HepG2 (cell line): ENCODE measurements at regions not wholly inside any gene's neighbourhood (a gene's known extent, or its start where the extent isn't known, plus 50 kb on each side); places are given as distances from the start of the nearest gene placed in this dataset.
"Not testable (repeated sequence)": the region's sequence is repeated elsewhere in the genome, so short reads cannot be mapped to it uniquely, and the experiment has no call there.

Source experiments
- ATAC-seq: fragments of 200-7000 bp; cut with Tn5 transposase; 3 replicates; pipeline ENCODE4 v1.9.1; 2020; ENCODE audit warnings: mild to moderate bottlenecking, moderate library complexity
- BruUV-seq: library from RNA; stranded (reverse); fragments of 400-500 nt; replicated peaks from 2 replicates; lab custom pipeline; 2021; lab: Mats Ljungman, UMichigan
- CTCF ChIA-PET: fragments of 300-600 bp; formaldehyde crosslinking; extraction: SDS; loops from one replicate; lab custom pipeline; 2021; ENCODE audit warnings: low total read pairs, inconsistent platforms, low intra/inter-chr PET ratio; lab: Yijun Ruan, JAX
- POLR2A ChIA-PET: fragments of 350-600 bp; sonication (Branson Sonifier 250); formaldehyde crosslinking; loops from one replicate; lab custom pipeline; 2020; ENCODE audit warnings: antibody characterized with exemption, inconsistent platforms; lab: Yijun Ruan, JAX
- DNase-seq: peaks from one replicate; pipeline ENCODE4 v3.0.0-alpha.2; 2015; ENCODE audit warnings: low spot score
- FAIRE-seq: peaks from 3 replicates; lab custom pipeline; 2011; peaks lifted over from hg19 to GRCh38; lab: Jason Lieb, UNC
- H2AFZ ChIP-seq: one replicate; pipeline ENCODE4 v1.6.1; 2011; ENCODE audit warnings: low read length, inconsistent platforms
- H3K27ac ChIP-seq: fragments of 300-600 bp; 3 replicates; pipeline ENCODE4 v1.8.0; 2011; ENCODE audit warnings: mixed run types, mild to moderate bottlenecking, mixed read lengths, low read length, inconsistent platforms; ENCODE audit not compliant: insufficient read depth; ENCODE audit errors: extremely low read length
- H3K27me3 ChIP-seq, 2 experiments: fragments of 200-600 bp in 1 of 2; 2 replicates in 1 of 2; 3 replicates in 1 of 2; pipeline versions ENCODE4 v1.6.0 to v1.8.0; 2011; ENCODE audit warnings: low read length in 2 of 2, mild to moderate bottlenecking in 2 of 2, moderate library complexity in 2 of 2, inconsistent platforms in 1 of 2; ENCODE audit not compliant: insufficient read depth in 2 of 2, control insufficient read depth in 1 of 2
- H3K36me3 ChIP-seq, 2 experiments: fragments of 200-600 bp in 1 of 2; replicated peaks in 1 of 2; 2 replicates in 1 of 2; 3 replicates in 1 of 2; pipeline versions ENCODE4 v1.5.1 to v1.8.0; 2011; ENCODE audit warnings: low read length in 2 of 2, inconsistent platforms in 1 of 2; ENCODE audit not compliant: insufficient read depth in 2 of 2, control insufficient read depth in 1 of 2
- H3K4me1 ChIP-seq: 2 replicates; pipeline ENCODE4 v1.5.1; 2012; ENCODE audit warnings: low read length, inconsistent platforms; ENCODE audit not compliant: insufficient read depth
- H3K4me2 ChIP-seq: 2 replicates; pipeline ENCODE4 v1.6.0; 2011; ENCODE audit warnings: low read depth, low read length, inconsistent platforms
- H3K4me3 ChIP-seq, 3 experiments: fragments of 200-600 bp in 1 of 3; sonication (generic), shearing (Covaris generic) in 1 of 3; replicated peaks in 1 of 3; 2 replicates each; pipeline ENCODE4 v1.5.1; 2011 to 2016; ENCODE audit warnings: low read length in 3 of 3, inconsistent platforms in 2 of 3, low read depth in 2 of 3, mild to moderate bottlenecking in 2 of 3, control low read depth in 1 of 3, mixed read lengths in 1 of 3; ENCODE audit not compliant: insufficient read depth in 1 of 3
- H3K79me2 ChIP-seq: one replicate; pipeline ENCODE4 v1.6.1; 2011; ENCODE audit warnings: low read length, inconsistent platforms; ENCODE audit not compliant: insufficient read depth
- H3K9ac ChIP-seq: 2 replicates; pipeline ENCODE4 v1.6.0; 2011; ENCODE audit warnings: mild to moderate bottlenecking, low read depth, low read length, inconsistent platforms; ENCODE audit not compliant: insufficient read depth
- H3K9me3 ChIP-seq: 2 replicates; pipeline ENCODE4 v1.5.1; 2012; ENCODE audit warnings: mild to moderate bottlenecking, low read length
- H4K20me1 ChIP-seq: 2 replicates; pipeline ENCODE4 v1.6.0; 2011; ENCODE audit warnings: inconsistent platforms, mild to moderate bottlenecking, low read length, moderate library complexity; ENCODE audit not compliant: insufficient read depth
- ZNF629 ChIP-seq: sonication (generic); formaldehyde crosslinking; conservative IDR thresholded peaks from 2 replicates; pipeline ENCODE4 v1.5.0; 2020; ENCODE audit warnings: missing genetic modification reagents
- WGBS: methylation state at CpG from one replicate; pipeline ENCODE4 v1.1.6; 2017; ENCODE audit warnings: low lambda C conversion rate; 5-methylcytosine and 5-hydroxymethylcytosine counted together
- in situ Hi-C: cut with HindIII; loops from 2 replicates; pipeline ENCODE4 v1.10.0; 2017; ENCODE audit warnings: low pct_unique_long_range_greater_than_20kb; ENCODE audit not compliant: extremely low pct_ligation_motif_present
- intact Hi-C: fragments of 100-400 bp; cut with micrococcal nuclease; formaldehyde crosslinking; loops from one replicate; pipeline ENCODE4 v1.10.0; 2022; ENCODE audit not compliant: unreplicated experiment

- intact Hi-C loops, POLR2A ChIA-PET: not testable (repeated sequence)
- WGBS: 100% methylated on average over 1 of the region's 1 CpG
Observed at GRCh38 chr2:95681158-95681557, 89.4 kb downstream of the TRIM43 start.

GRCh38 chr2:95681589-95682081 is 89.8 kb downstream of the TRIM43 start:
- 1% methylated on average over 6 of the region's 6 CpGs for WGBS
- H2AFZ ChIP-seq, POLR2A ChIA-PET: not testable (repeated sequence)

More at GRCh38 chr2:95681158-95681557, 89.4 kb downstream of the TRIM43 start:
- H3K36me3 ChIP-seq, H3K27ac ChIP-seq, CTCF ChIA-PET, H3K9me3 ChIP-seq, H4K20me1 ChIP-seq, in situ Hi-C loops, H3K4me1 ChIP-seq, BruUV-seq, ATAC-seq, DNase-seq, H3K4me2 ChIP-seq, FAIRE-seq, H3K4me3 ChIP-seq, H3K79me2 ChIP-seq, H2AFZ ChIP-seq, H3K27me3 ChIP-seq, H3K9ac ChIP-seq: not testable (repeated sequence)

GRCh38 chr2:95682889-95683517 is 91.2 kb downstream of the TRIM43 start:
- H3K36me3 ChIP-seq, H3K27ac ChIP-seq, H4K20me1 ChIP-seq, DNase-seq, ATAC-seq, H3K9ac ChIP-seq, H3K4me1 ChIP-seq, FAIRE-seq, POLR2A ChIA-PET, H2AFZ ChIP-seq, H3K79me2 ChIP-seq, intact Hi-C loops, in situ Hi-C loops, H3K4me2 ChIP-seq, CTCF ChIA-PET, H3K4me3 ChIP-seq, BruUV-seq, H3K9me3 ChIP-seq, H3K27me3 ChIP-seq: not testable (repeated sequence)
- 28% methylated on average over 19 of the region's 19 CpGs for WGBS

More at GRCh38 chr2:95681589-95682081, 89.8 kb downstream of the TRIM43 start:
- H3K9ac ChIP-seq, H3K4me1 ChIP-seq, in situ Hi-C loops, H3K27me3 ChIP-seq, H3K79me2 ChIP-seq, H3K36me3 ChIP-seq, CTCF ChIA-PET: not testable (repeated sequence)
- TF ChIP-seq ZNF629: peak; percentile 47
- TF ChIP-seq, all 625 proteins: peak for 1; not testable (repeated sequence) for 624
- FAIRE-seq, BruUV-seq, DNase-seq, H3K4me3 ChIP-seq, H3K27ac ChIP-seq, H3K4me2 ChIP-seq, H3K9me3 ChIP-seq, intact Hi-C loops, H4K20me1 ChIP-seq: not testable (repeated sequence)
- peak; percentile 47; the same call in 2 of the 3 replicates for ATAC-seq
